ENCODE measurements at regions not wholly inside any gene's neighbourhood (a gene's known extent, or its start where the extent isn't known, plus 50 kb on each side); places are given as distances from the start of the nearest gene placed in this dataset.

GRCh38 chr10:3331187-3331586 lies 158.6 kb upstream of the PITRM1 start:
- no peak for TF ChIP-seq CTCF (IDR thresholded peaks at IDR 0.05; ENCODE audit: control insufficient read depth, insufficient read depth, low read depth, low read length, missing control alignments)
- no peak for DNase-seq (ENCODE audit: low read depth)

GRCh38 chr10:3330663-3331062 lies 158.1 kb upstream of the PITRM1 start:
- no peak for TF ChIP-seq CTCF (IDR thresholded peaks at IDR 0.05; ENCODE audit: control insufficient read depth, insufficient read depth, low read depth, low read length, missing control alignments)
- peak; percentile 65 for DNase-seq (ENCODE audit: low read depth)
- no peak overlapping the region for H3K4me3 ChIP-seq (ENCODE audit: control insufficient read depth, low read depth, low read length)

More at GRCh38 chr10:3331187-3331586, 158.6 kb upstream of the PITRM1 start:
- H3K4me3 ChIP-seq (ENCODE audit: control insufficient read depth, low read depth, low read length) = no peak overlapping the region

GRCh38 chr10:3325954-3326750 lies 153.6 kb upstream of the PITRM1 start:
- no peak for DNase-seq (ENCODE audit: low read depth)
- TF ChIP-seq CTCF (IDR thresholded peaks at IDR 0.05; ENCODE audit: control insufficient read depth, insufficient read depth, low read depth, low read length, missing control alignments) = no peak
- H3K4me3 ChIP-seq (ENCODE audit: control insufficient read depth, low read depth, low read length) = no peak overlapping the region

- H3K4me3 ChIP-seq (ENCODE audit: control insufficient read depth, low read depth, low read length) = no peak overlapping the region
- no peak for DNase-seq (ENCODE audit: low read depth)
- TF ChIP-seq CTCF (IDR thresholded peaks at IDR 0.05; ENCODE audit: control insufficient read depth, insufficient read depth, low read depth, low read length, missing control alignments) = no peak
Measured at GRCh38 chr10:3324612-3325038, 152.0 kb upstream of the PITRM1 start.

- peak; percentile 68 for DNase-seq (ENCODE audit: low read depth)
- no peak overlapping the region; the same call in 1 of the 2 replicates for H3K4me3 ChIP-seq (ENCODE audit: control insufficient read depth, low read depth, low read length)
- TF ChIP-seq CTCF (IDR thresholded peaks at IDR 0.05; ENCODE audit: control insufficient read depth, insufficient read depth, low read depth, low read length, missing control alignments) = no peak
Measured at GRCh38 chr10:3323865-3324498, 151.4 kb upstream of the PITRM1 start.

- TF ChIP-seq CTCF (IDR thresholded peaks at IDR 0.05; ENCODE audit: control insufficient read depth, insufficient read depth, low read depth, low read length, missing control alignments) = no peak
- no peak overlapping the region for H3K4me3 ChIP-seq (ENCODE audit: control insufficient read depth, low read depth, low read length)
- DNase-seq (ENCODE audit: low read depth) = no peak
Measured at GRCh38 chr10:3321123-3321522, 148.5 kb upstream of the PITRM1 start.
